SHP77 treated with DMSO at 0.1 percent for 48 hours (cell line): ENCODE measurements at regions not wholly inside any gene's neighbourhood (a gene's known extent, or its start where the extent isn't known, plus 50 kb on each side); places are given as distances from the start of the nearest gene placed in this dataset.

ENCODE experiments used
- DNase-seq: peaks from one replicate; lab custom pipeline; 2025; lab: John Stamatoyannopoulos, UW

DNA sequence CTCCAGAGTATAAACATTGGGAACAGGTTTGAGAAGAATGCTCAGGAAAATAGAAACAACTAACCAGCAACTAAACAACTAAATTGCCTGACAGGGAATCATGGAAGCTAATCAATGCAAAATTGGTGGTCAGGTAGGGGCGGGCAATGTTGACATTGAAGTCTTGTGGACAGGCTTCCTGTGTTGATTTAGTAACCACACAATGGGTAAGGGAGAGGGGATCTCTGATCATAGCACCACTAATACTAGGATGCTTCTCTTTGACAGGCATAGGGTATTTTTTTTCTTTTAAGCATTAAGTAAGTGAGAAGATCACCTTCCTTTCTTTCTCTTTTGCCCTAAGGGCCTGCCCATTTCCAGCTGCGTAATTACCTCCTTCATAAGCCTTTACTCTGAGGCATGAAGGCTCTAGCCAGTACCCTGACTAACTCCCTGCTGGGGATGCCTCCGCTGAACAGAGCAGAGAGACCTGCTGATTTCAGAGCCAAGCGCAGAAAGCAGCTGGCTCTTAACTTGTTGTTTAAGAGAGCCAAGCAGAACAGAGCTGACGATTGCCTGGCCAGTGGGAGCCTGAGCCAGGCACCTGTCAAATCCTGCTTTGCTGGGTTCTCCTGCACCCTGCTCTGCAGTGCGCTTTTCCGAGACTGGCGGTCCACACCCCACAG is 118.7 kb downstream of the BMP2 start:
- DNase-seq: peak; percentile 34

DNA sequence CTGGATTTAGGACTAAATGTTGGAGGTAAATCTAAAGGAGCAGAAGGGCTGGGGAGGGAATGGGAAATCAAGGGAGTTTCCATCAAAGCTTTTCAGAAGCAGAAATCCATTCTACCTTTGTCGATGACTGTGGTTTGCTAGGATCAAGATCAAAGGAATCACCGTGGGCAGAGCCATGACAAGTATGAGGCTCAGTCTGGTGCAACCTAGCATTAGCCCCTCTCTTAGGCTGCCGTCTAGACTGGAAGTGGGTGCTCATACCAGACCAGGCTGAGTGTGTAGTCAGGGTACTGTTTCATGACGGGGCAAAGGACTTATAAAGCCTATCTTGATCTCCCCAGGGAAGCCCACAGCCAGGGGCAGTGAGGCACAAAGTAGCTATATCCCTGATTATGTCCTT is 120.5 kb downstream of the BMP2 start:
- no peak for DNase-seq

DNA sequence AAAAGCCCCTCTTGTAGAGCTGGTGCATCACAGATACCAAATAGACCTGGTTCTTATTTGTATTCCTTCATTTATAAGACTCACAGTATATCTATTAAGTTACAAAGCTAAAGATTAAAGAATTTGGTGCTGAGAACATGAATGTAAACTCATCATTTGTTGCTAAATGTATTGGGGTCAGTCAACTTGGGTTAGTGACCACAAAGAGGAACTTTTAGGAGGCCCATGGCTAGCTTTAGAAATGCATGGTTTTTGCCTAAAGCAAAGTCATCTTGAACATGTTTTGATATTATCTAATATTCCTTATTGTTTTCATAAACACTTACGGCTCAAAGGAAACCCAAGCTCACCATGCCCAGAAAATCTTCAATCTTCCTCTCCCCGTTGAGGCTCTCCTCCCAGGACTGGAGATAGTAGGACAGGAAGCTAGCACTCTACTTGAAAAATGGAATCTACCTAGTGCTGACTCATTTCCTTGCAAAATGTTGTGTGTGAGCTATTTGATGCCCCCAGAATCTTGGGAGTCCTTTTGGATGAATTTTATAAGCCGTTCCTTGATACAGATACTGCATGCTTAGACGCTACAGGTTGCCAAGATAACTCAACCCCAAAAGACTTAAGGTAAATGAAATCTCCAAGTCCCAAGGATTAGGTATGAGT is 121.4 kb downstream of the BMP2 start:
- DNase-seq: no peak

DNA sequence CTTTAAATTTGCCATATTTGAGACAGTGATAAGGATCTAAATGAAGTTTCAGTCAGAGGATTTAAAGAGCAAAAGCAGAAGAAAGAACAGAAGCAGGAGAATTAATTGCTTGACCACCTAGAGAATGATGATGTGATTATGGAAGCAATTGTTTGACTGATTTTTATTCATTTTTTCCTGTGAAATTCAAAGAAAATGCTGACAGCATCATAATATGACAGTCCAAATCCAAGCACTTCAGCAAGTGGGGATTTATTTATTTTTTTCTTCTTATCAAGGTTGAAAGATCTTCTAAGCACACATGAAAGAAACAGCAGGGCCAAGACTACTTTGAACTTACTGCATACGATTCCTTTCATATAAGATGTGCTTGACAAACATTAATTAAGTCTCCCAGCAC is 125.2 kb downstream of the BMP2 start:
- DNase-seq: no peak

DNA sequence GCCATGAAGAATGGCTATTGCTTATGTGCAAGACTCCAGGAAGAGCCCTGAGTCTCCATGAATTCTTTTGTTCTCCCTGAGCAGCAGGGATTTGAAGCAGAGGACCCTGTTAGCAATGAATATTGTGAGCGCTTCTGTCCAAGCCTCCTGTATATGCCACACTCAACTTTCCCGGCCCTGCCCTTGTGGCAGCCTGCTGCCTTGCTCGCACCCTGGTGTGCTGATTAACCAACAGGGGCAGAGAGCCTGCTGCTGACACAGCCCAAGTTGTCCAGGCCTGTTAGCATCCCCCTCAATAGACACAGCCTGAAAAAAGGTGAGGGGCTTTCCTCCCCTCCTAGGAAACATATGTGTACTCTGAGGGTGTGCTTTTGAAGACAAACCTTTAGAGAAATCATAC is 131.4 kb downstream of the BMP2 start:
- no peak for DNase-seq

DNA sequence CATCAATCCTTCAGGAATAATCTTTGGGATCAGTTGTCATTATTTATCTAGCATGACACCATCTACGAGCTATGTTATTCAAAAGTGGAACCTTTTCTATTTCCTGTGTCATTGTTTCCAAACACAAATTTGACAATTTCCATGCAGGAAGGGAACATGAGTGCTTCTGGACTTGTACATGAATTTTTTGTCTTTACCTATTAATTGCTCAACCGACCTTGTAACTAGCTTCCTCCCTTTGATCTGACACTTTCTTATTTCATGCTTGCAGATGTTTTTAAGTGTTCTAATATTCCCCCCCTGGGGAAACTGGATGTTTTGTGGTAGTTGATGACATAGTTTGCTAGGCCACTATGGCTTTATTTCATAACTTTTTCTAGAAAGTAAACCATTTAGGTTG is 139.4 kb downstream of the BMP2 start:
- no peak for DNase-seq

DNA sequence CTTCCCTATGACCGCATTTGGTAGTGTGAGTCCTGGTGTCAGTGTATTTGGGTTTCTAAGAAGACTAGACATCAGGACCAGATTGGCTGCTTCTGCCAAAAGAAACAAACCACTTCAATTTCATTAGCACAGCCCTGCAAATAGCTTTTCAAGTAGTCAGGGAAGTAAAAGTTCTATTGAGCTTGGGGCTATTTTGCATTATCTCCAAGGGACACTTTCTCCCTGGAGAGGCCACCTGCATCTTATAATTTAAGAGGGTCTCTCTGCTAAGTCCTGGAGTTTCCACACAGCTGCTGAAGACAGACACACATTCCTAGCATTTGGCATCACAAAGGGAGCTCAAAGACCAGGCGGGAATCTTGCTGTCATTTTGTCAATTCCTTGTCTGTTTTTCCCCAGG is 141.2 kb downstream of the BMP2 start:
- DNase-seq: no peak

DNA sequence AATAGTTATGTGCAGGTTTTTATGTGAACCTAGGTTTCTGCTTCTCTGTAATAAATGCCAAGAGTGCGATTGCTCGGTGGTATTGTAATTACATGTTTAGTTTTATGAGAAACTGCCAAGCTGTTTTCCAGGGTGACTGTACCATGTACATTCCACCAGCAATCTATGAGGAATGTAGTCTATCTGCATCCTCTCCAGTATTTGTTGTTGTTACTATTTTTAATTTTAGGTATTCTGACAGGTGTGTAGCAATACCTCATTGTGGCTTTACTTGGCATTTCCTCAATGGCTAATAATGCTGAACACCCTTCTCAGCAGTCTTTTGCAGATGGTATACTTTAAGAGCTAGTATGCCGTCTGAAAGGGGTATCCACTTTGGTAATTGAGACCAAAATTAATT is 142.1 kb downstream of the BMP2 start:
- DNase-seq: no peak

DNA sequence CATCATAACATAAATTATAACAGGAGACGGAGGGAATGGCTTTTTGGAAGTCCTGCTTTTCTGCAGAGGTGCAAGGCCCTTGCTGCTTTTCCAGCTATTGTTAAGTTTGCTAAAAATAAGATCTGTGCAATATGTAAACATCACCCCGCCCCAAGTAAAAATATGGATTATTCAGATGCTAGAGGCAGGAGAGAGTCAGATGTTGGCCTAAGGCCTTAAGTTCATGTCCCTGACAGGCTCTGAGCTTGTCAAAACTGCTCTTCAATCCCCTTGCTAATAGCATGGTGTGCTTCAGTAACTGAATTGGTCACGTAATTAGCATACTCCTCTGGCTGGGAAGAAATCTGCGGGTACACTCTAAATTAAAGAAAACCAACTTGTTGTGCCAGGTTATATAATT is 147.5 kb downstream of the BMP2 start:
- DNase-seq: no peak

DNA sequence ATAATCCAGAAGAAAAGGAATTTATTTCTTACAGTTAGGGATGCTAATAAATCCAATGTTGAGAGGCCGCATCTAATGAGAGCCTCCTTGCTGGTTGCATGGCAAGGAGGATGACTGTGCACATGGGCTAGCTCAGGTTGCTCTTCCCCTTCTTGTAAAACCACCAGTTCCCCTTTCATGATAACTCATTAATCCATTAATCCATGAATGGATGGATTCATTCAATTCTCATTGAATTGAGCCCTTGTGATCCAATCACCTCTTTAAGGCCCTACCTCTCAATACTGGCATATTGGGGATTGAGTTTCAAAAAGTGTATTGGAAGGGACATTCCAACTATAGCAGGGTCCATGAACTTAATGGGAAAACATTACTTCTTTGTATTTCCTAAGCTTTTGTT is 149.5 kb downstream of the BMP2 start:
- DNase-seq: no peak

DNA sequence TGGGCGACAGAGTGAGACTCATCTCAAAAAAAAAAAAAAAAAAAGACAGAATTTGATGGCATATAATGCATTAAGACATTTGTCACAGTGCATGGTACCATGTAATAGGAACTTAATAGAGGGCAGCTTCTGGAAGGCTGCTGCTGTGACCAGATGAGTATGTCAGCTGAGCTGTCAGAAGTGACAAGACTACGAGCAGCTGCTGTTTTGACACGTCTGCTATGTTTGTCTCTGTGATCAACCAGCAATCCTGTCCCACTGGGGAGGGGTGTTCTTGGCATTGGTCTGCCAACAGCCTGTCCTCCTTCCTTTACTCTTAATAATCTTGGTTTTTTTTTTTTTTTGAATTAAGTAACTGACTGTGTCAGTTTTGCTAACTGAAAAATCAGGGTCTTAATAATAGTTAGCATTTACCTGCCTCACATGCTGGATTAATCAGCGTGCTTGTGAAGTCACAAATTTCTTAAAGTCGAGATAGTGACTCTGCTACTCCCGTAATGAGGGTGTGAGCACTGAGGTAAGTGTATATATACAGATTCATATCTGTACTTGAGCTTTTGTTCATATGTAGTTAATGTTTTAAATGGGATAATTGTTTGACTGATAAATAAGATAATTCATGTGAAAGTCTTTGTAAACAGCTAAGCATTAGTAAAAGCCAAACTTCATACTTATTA is 152.4 kb downstream of the BMP2 start:
- DNase-seq: no peak

DNA sequence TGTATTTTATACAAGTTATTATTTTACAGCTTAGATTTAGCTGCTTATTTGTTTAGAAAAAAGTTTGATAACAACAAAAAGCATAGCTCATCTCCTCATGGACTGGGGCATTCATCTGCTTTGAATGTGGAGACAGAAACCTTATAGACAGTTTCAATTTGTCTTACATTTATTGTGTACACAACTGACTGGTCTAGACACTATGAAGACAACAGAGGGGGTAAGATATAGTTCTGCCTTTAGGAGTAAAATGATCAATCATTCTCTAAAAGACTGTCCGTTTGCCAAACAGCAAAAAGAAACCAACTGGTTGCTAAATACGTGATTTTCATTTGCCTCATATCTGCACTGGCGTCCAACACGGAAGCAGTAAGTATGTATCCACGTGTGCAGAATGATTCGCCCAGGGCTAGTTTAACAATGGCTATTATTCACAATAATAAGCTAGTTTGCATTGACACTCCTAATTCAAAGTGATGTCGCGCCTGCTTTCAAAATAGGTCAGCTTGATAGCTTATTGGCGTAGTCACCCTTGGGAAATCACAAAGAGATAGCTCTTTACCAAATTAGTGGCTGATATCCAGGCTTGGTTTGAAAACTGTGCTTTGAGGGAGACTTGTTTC is 153.6 kb downstream of the BMP2 start:
- DNase-seq: no peak

DNA sequence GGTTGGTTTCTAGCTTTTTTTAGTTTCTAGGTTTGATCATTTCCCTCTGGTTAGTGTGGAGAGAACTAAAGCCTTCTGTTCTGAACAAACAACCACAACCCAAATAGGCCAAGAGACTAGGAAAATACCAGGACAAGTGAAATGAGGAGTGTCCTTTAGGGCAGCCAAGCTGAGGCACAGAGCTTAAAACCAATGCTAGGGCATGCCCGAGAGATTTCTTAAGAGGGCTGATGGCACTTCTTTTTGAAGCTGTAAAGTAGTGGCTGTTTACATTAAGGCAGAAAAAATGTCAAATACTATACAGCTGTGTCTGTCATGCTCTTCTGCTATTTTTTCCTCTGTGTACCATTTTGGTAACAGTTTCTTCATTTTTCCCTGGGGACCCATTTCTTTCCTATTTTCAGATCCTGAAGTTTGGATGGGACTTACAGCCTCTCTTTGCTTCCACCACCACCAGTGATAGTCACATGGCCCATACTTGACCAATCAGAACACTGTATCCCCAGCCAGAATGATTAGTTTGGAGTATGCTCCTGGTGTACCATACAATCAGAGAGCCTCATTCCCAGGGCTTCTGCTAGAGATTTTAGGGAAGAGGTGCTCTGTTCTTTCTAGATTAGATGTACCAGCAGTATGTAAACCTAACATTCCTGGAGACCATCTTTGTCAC is 154.4 kb downstream of the BMP2 start:
- DNase-seq: no peak

DNA sequence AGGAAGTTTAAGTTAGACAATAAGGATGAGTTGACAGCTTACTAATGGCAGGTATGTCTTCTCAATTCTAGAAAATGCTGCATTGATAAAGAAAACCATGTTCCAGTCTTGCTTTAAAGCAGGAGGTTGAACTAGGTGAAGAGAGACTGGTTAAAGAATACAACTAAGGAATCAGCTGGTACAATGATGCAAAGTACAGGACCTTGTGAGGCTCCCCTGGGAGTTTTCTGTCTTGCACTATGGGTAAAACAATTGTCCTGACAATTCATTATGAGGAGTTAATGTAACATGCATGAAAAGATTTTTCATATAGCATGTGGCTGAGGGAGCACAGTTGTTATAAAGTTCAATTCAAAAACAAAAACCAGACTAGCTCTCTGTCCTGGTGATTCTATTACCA is 157.2 kb downstream of the BMP2 start:
- DNase-seq: no peak

DNA sequence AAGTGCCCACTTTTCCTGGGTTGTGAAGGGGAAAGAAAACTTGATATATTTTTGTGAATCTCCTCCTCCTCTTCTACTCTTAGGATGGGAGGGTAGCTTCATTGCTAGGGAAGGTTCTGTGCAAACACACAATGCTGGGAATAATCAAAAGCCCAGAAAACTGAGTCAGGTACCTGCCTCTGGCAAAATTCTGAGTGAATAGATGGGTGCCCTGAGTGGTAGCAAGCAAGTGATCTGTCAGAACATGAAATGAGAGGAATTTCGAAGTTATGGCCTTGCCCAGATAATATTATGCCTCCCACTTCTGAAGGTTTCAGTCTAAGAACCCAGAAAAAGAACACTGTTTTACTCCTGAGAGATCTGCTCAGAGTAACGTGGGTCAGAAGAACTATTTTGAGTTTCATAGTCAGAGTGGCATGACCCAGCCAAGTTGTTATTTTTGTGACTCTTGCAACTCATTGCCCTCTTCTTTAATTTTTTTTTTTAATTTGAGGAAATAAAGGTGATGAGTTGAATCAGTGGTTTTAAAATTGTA is 158.3 kb downstream of the BMP2 start:
- DNase-seq: no peak

DNA sequence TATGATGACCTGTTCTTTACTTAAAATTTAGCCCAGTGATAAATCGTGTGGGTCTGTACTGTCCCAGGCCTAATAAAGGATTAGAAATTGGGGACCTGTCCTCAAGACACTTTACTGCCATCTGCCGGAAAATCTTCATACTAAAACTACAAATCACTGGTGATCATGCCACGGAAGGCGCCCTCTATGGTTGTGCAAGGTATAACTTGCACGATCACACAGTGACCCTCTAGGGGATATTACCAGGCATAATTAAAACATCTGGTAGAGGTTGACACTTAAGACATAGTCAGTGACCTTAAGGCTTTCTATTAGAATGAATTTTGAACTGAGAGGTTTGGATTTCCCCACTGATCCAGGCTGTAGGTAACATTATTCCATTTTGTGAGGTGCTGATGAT is 172.6 kb downstream of the BMP2 start:
- DNase-seq: no peak

DNA sequence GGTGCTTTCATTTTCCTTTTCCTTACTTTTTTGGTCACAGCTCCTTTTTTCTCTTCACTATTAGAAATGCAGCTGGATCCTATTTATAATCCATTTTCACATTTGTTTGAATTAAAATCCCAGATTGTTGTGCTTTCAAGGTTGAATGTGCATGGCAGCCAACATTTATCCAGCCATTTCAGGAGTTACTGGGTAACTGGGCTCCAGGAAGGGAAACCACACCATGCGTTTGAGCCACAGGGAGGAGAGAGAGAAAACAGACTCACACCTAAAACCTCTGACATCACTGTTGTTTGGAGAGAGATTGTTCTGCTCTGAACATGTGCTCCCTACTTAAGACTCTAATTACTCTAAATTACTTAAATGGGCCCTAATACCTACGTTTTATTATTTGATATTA is 173.4 kb downstream of the BMP2 start:
- no peak for DNase-seq

DNA sequence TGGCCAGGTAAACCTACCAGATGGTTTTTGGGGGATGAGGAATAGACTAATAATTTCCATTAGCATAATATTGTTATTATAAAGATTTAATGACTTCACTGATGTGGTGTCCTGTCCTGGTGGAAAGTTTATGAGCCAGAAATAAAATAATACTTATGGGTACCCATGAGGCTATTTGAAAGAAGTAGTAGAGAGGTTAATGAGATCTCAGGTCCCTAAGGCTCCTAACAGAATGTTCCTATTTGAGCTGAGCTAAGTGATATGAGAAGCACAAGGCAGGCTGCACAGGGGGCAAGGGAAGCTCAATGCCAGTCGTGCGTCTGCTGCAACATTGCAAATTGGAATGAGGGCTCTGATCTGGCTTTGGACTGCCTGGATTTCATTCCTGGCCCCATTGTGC is 174.1 kb downstream of the BMP2 start:
- no peak for DNase-seq

DNA sequence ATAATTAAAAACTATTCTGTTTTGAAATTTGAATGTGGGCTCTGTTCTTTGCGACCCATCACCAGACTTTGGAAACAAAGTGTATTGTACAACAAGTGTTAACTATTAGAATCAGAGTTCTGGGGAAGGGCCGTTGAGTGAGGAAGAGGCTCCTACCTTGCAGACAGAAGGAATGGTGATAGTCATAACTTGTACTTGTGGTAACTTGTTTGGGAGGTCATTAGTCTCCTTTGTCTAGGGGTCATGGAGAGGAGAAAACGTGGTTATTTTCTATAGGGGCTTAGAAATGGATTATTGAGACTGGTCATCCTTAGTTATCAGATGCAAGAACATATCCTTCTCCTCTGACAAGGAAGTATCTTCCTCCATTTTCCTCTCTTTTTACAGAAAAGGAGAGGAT is 174.8 kb downstream of the BMP2 start:
- no peak for DNase-seq

DNA sequence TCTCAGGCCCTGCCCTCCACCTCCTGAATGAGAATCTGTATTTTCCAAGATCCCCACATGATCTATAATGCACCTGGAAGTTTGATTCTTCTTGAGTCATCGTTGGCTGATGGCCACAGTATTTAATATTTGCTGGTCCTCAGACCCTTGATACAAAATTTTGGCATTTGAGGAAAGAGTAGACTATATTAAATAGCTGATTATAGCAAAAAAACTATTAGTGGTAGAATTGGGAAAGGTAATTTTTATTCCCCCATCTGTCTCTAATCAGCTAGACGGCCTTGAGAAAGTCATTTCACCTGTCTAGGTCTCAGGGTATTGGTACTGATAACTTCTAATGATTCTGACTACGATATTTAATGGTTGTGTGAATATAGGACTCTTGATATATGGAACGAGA is 176.8 kb downstream of the BMP2 start:
- no peak for DNase-seq

DNA sequence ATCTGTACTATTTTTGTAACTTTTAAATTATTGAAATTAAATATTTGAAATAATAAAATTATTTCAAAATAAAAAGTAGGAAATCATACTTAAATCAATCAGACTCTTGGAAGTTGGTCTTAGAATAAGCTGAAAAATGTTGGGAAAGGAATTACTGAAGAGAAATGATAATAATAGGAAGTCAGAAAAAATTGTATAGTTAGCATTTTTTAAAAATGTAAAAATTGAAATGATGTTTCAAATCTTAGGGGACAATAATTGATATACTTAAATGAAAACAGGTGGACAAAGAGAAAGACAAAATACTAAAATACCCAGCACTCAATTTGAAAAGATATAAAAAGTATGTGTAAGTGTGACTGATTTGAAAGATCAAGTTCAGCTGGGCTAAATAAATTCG is 186.1 kb downstream of the BMP2 start:
- DNase-seq: no peak

DNA sequence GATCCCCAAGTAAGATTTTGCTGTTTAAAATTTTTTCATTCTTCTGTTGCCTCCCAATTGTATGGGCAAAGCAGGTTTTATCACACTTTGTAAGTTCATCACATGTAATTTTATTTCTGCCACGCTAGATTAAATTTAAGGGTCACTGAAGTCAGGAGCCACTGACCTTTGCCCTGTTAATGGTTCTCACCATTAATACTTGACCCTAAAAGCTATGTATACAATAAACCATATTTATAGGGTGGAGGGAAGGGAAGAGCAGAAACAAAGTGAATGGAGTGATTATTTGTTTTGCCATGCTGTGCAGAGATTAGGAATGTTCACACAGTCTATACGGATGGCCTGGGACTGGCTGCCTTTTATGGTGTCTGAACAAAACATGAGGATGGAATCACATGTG is 186.7 kb downstream of the BMP2 start:
- no peak for DNase-seq
